ENCODE measurements at regions not wholly inside any gene's neighbourhood (a gene's known extent, or its start where the extent isn't known, plus 50 kb on each side); places are given as distances from the start of the nearest gene placed in this dataset.

- TF ChIP-seq EZH2 (optimal IDR thresholded peaks at IDR 0.05; ENCODE audit: low read depth, low read length) (no peak), EZH2phosphoT487 (IDR thresholded peaks at IDR 0.05; ENCODE audit: low read length) (no peak)
- TF ChIP-seq, protein P1, sequence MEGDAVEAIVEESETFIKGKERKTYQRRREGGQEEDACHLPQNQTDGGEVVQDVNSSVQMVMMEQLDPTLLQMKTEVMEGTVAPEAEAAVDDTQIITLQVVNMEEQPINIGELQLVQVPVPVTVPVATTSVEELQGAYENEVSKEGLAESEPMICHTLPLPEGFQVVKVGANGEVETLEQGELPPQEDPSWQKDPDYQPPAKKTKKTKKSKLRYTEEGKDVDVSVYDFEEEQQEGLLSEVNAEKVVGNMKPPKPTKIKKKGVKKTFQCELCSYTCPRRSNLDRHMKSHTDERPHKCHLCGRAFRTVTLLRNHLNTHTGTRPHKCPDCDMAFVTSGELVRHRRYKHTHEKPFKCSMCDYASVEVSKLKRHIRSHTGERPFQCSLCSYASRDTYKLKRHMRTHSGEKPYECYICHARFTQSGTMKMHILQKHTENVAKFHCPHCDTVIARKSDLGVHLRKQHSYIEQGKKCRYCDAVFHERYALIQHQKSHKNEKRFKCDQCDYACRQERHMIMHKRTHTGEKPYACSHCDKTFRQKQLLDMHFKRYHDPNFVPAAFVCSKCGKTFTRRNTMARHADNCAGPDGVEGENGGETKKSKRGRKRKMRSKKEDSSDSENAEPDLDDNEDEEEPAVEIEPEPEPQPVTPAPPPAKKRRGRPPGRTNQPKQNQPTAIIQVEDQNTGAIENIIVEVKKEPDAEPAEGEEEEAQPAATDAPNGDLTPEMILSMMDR (IDR thresholded peaks at IDR 0.05; ENCODE audit: low read length), result no peak
Measured at GRCh38 chr12:70045036-70045435, 198.2 kb upstream of the CNOT2 start.
